ENCODE measurements at regions not wholly inside any gene's neighbourhood (a gene's known extent, or its start where the extent isn't known, plus 50 kb on each side); places are given as distances from the start of the nearest gene placed in this dataset.

DNA sequence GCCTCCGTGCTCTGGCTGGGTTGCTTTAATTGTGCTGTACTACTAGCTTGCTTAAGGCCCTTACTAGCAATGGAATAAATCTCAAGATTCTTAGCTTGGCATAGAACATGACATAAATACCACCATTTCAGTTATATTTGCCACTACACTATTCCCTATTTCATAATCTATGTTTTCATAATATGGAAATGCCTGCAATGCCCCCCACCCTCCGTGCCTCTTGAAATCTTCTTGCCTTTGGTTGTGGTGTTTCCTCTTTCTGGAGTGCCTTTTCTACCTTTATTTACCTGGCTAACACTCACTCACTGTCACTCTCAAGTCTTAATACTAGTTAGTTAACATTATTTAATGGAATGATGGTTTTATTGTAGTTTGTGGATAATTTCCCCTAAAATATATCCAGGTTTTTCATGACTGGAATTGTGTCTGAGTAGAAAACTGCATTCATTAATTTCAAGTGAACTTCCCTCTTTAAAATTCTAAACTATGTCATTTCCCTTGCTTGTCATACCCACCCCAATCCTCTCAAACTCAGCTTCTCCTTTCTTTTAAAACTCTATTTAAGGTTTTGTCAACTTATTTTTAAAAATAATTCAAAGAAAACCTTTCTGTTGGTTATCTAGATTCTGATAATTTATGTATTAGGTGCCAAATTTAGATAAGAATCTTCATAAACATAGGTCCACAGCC lies 521.7 kb upstream of the DAB2 start:
- TF ChIP-seq LEF1 (IDR thresholded peaks at IDR 0.05; ENCODE audit: borderline replicate concordance) (no peak), FOXA1 (IDR thresholded peaks at IDR 0.05) (no peak), SP1 (IDR thresholded peaks at IDR 0.05) (no peak), L3MBTL2 (conservative IDR thresholded peaks at IDR 0.05) (no peak), ARNT (IDR thresholded peaks at IDR 0.05) (no peak), BHLHE40 (IDR thresholded peaks at IDR 0.05; ENCODE audit: borderline replicate concordance) (no peak), HDGF (IDR thresholded peaks at IDR 0.05; ENCODE audit: borderline replicate concordance) (no peak)
- TF ChIP-seq, protein P1, sequence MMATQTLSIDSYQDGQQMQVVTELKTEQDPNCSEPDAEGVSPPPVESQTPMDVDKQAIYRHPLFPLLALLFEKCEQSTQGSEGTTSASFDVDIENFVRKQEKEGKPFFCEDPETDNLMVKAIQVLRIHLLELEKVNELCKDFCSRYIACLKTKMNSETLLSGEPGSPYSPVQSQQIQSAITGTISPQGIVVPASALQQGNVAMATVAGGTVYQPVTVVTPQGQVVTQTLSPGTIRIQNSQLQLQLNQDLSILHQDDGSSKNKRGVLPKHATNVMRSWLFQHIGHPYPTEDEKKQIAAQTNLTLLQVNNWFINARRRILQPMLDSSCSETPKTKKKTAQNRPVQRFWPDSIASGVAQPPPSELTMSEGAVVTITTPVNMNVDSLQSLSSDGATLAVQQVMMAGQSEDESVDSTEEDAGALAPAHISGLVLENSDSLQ (IDR thresholded peaks at IDR 0.05) = no peak
